ENCODE measurements at regions not wholly inside any gene's neighbourhood (a gene's known extent, or its start where the extent isn't known, plus 50 kb on each side); places are given as distances from the start of the nearest gene placed in this dataset.

GRCh38 chr15:36254426-36254825 lies 325.0 kb upstream of the CDIN1 start:
- H3K4me1 Mint-ChIP-seq (ENCODE audit: low read depth, unreplicated experiment) = no peaks in the 10 kb centered on the region
- Histone ChIP-seq H3K79me2 (ENCODE audit: insufficient read depth, low read length) (no peaks in the 10 kb centered on the region), H3K27me3 (ENCODE audit: insufficient read depth, low read length) (no peaks in the 10 kb centered on the region), H3K4me3 (ENCODE audit: insufficient read depth, low read depth, low read length) (no peak overlapping the region), H3K9me3 (ENCODE audit: insufficient read depth, low read depth, low read length) (no peaks in the 10 kb centered on the region), H3K4me1 (ENCODE audit: insufficient read depth, low read length) (no peaks in the 10 kb centered on the region), H3K4me2 (ENCODE audit: low read length) (no peak overlapping the region), H4K20me1 (ENCODE audit: insufficient read depth, low read length) (no peaks in the 10 kb centered on the region), H2AFZ (ENCODE audit: low read depth, low read length) (no peak overlapping the region), H3K36me3 (ENCODE audit: insufficient read depth, low read length) (no peaks in the 10 kb centered on the region), H3K9ac (ENCODE audit: low read length) (no peak overlapping the region), H3K27ac (ENCODE audit: low read depth, low read length) (no peak overlapping the region)
- TF ChIP-seq EZH2 (IDR thresholded peaks at IDR 0.05; ENCODE audit: insufficient read depth, low read length) (no peak), CTCF (IDR thresholded peaks at IDR 0.05; ENCODE audit: insufficient read depth, low read depth, low read length) (no peak)
- H3K9me3 Mint-ChIP-seq (ENCODE audit: unreplicated experiment) = no peaks in the 10 kb centered on the region
- no peak overlapping the region for H3K4me3 Mint-ChIP-seq (ENCODE audit: unreplicated experiment)
- FAIRE-seq (no peak), DNase-seq (ENCODE audit: low read depth) (no peak)
- H3K27me3 Mint-ChIP-seq (ENCODE audit: low read depth, unreplicated experiment) = no peaks in the 10 kb centered on the region
- no peak overlapping the region for H3K27ac Mint-ChIP-seq (ENCODE audit: unreplicated experiment)
- H3K36me3 Mint-ChIP-seq (ENCODE audit: low read depth, unreplicated experiment) = no peaks in the 10 kb centered on the region

GRCh38 chr15:36256404-36256807 lies 323.0 kb upstream of the CDIN1 start:
- no peak for TF ChIP-seq CTCF (IDR thresholded peaks at IDR 0.05; ENCODE audit: insufficient read depth, low read depth, low read length)
- no peak for TF ChIP-seq EZH2 (IDR thresholded peaks at IDR 0.05; ENCODE audit: insufficient read depth, low read length)
- no peaks in the 10 kb centered on the region for H3K4me1 ChIP-seq (ENCODE audit: insufficient read depth, low read length)
- DNase-seq (ENCODE audit: low read depth) (no peak), FAIRE-seq (no peak)
- H3K36me3 ChIP-seq (ENCODE audit: insufficient read depth, low read length) = no peaks in the 10 kb centered on the region
- H3K4me2 ChIP-seq (ENCODE audit: low read length) = no peak overlapping the region
- H3K4me3 ChIP-seq (ENCODE audit: insufficient read depth, low read depth, low read length) = no peak overlapping the region
- no peaks in the 10 kb centered on the region for H3K9me3 ChIP-seq (ENCODE audit: insufficient read depth, low read depth, low read length)
- no peak overlapping the region for H3K27ac Mint-ChIP-seq (ENCODE audit: unreplicated experiment)
- H4K20me1 ChIP-seq (ENCODE audit: insufficient read depth, low read length) = no peaks in the 10 kb centered on the region
- no peaks in the 10 kb centered on the region for H3K36me3 Mint-ChIP-seq (ENCODE audit: low read depth, unreplicated experiment)
- H3K27me3 ChIP-seq (ENCODE audit: insufficient read depth, low read length) = no peaks in the 10 kb centered on the region
- no peaks in the 10 kb centered on the region for H3K79me2 ChIP-seq (ENCODE audit: insufficient read depth, low read length)
- no peak overlapping the region for H2AFZ ChIP-seq (ENCODE audit: low read depth, low read length)
- H3K4me1 Mint-ChIP-seq (ENCODE audit: low read depth, unreplicated experiment) = no peaks in the 10 kb centered on the region
- H3K9me3 Mint-ChIP-seq (ENCODE audit: unreplicated experiment) = no peaks in the 10 kb centered on the region
- H3K27ac ChIP-seq (ENCODE audit: low read depth, low read length) = no peak overlapping the region
- H3K4me3 Mint-ChIP-seq (ENCODE audit: unreplicated experiment) = no peak overlapping the region
- no peak overlapping the region for H3K9ac ChIP-seq (ENCODE audit: low read length)
- H3K27me3 Mint-ChIP-seq (ENCODE audit: low read depth, unreplicated experiment) = no peaks in the 10 kb centered on the region

GRCh38 chr15:36263666-36264065 lies 315.8 kb upstream of the CDIN1 start:
- H3K4me3 ChIP-seq (ENCODE audit: insufficient read depth, low read depth, low read length) = no peak overlapping the region
- H3K36me3 Mint-ChIP-seq (ENCODE audit: low read depth, unreplicated experiment) = no peaks in the 10 kb centered on the region
- no peak overlapping the region for H3K27ac ChIP-seq (ENCODE audit: low read depth, low read length)
- H2AFZ ChIP-seq (ENCODE audit: low read depth, low read length) = no peak overlapping the region
- H3K9me3 Mint-ChIP-seq (ENCODE audit: unreplicated experiment) = no peaks in the 10 kb centered on the region
- H3K9ac ChIP-seq (ENCODE audit: low read length) = no peak overlapping the region
- no peaks in the 10 kb centered on the region for H3K79me2 ChIP-seq (ENCODE audit: insufficient read depth, low read length)
- H3K4me1 Mint-ChIP-seq (ENCODE audit: low read depth, unreplicated experiment) = no peaks in the 10 kb centered on the region
- no peak for DNase-seq (ENCODE audit: low read depth)
- no peaks in the 10 kb centered on the region for H3K27me3 Mint-ChIP-seq (ENCODE audit: low read depth, unreplicated experiment)
- H4K20me1 ChIP-seq (ENCODE audit: insufficient read depth, low read length) = no peaks in the 10 kb centered on the region
- no peak overlapping the region for H3K4me2 ChIP-seq (ENCODE audit: low read length)
- no peak overlapping the region for H3K27ac Mint-ChIP-seq (ENCODE audit: unreplicated experiment)
- H3K4me1 ChIP-seq (ENCODE audit: insufficient read depth, low read length) = no peaks in the 10 kb centered on the region
- no peak for TF ChIP-seq EZH2 (IDR thresholded peaks at IDR 0.05; ENCODE audit: insufficient read depth, low read length)
- no peak for TF ChIP-seq CTCF (IDR thresholded peaks at IDR 0.05; ENCODE audit: insufficient read depth, low read depth, low read length)
- no peak overlapping the region for H3K4me3 Mint-ChIP-seq (ENCODE audit: unreplicated experiment)
- no peaks in the 10 kb centered on the region for H3K9me3 ChIP-seq (ENCODE audit: insufficient read depth, low read depth, low read length)
- no peaks in the 10 kb centered on the region for H3K27me3 ChIP-seq (ENCODE audit: insufficient read depth, low read length)
- H3K36me3 ChIP-seq (ENCODE audit: insufficient read depth, low read length) = no peaks in the 10 kb centered on the region
- FAIRE-seq = no peak

Measured in astrocyte (in vitro differentiated cells and primary cell).